CD14-positive monocyte (primary cell): ENCODE measurements at regions not wholly inside any gene's neighbourhood (a gene's known extent, or its start where the extent isn't known, plus 50 kb on each side); places are given as distances from the start of the nearest gene placed in this dataset.

Experiments
- DNase-seq, 3 donors: peaks; one replicate each; pipeline ENCODE4 v3.0.0-alpha.2; 2011 to 2022
- H2AFZ ChIP-seq: 2 replicates; pipeline ENCODE4 v1.6.0; 2012; ENCODE audit warnings: mild to moderate bottlenecking, low read depth, low read length, inconsistent platforms; ENCODE audit not compliant: insufficient read depth, poor library complexity, severe bottlenecking
- H3K27ac ChIP-seq, 2 donors: 1 replicate in 1 of 2; 2 replicates in 1 of 2; pipeline ENCODE4 v1.5.1; 2012 to 2013; ENCODE audit warnings: low read length in 2 of 2, control low read depth in 1 of 2, inconsistent platforms in 1 of 2, low read depth in 1 of 2, mild to moderate bottlenecking in 1 of 2
- H3K27me3 ChIP-seq, 2 donors: one replicate each; pipeline versions ENCODE4 v1.6.0 to v1.6.1; 2011 to 2013; ENCODE audit warnings: low read length in 2 of 2; ENCODE audit not compliant: control insufficient read depth in 2 of 2, insufficient read depth in 2 of 2
- H3K36me3 ChIP-seq, 2 donors: replicated peaks in 1 of 2; 1 replicate in 1 of 2; 2 replicates in 1 of 2; pipeline versions ENCODE4 v1.5.1 to v1.6.1; 2012 to 2013; ENCODE audit warnings: low read length in 2 of 2, control low read depth in 1 of 2, inconsistent platforms in 1 of 2, mild to moderate bottlenecking in 1 of 2; ENCODE audit not compliant: insufficient read depth in 2 of 2, control insufficient read depth in 1 of 2
- H3K4me1 ChIP-seq, 2 donors: 1 replicate in 1 of 2; 2 replicates in 1 of 2; pipeline versions ENCODE4 v1.5.1 to v1.6.1; 2012 to 2013; ENCODE audit warnings: low read length in 2 of 2, control low read depth in 1 of 2, inconsistent platforms in 1 of 2, mild to moderate bottlenecking in 1 of 2, moderate library complexity in 1 of 2; ENCODE audit not compliant: insufficient read depth in 2 of 2, control insufficient read depth in 1 of 2
- H3K4me2 ChIP-seq: replicated peaks from 2 replicates; pipeline ENCODE3; 2012; ENCODE audit warnings: low read length, moderate library complexity, mild to moderate bottlenecking; ENCODE audit not compliant: poor library complexity, severe bottlenecking; ENCODE audit errors: extremely low read depth
- H3K4me3 ChIP-seq, 3 experiments: fragments of 200-600 bp in 1 of 3; sonication (generic) in 1 of 3; replicated peaks in 1 of 3; 1 replicate in 2 of 3; 2 replicates in 1 of 3; pipeline ENCODE4 v1.5.1; 2011 to 2013; ENCODE audit warnings: low read length in 3 of 3, mild to moderate bottlenecking in 3 of 3, control low read depth in 2 of 3, low read depth in 2 of 3, inconsistent platforms in 1 of 3, moderate library complexity in 1 of 3
- H3K79me2 ChIP-seq: 2 replicates; pipeline ENCODE4 v1.6.0; 2012; ENCODE audit warnings: mild to moderate bottlenecking, control low read depth, inconsistent platforms, low read length, moderate library complexity; ENCODE audit not compliant: insufficient read depth
- H3K9ac ChIP-seq: 2 replicates; pipeline ENCODE4 v1.6.0; 2017; ENCODE audit warnings: low read length, mild to moderate bottlenecking; ENCODE audit not compliant: insufficient read depth, poor library complexity, severe bottlenecking
- H3K9me3 ChIP-seq, 2 donors: replicated peaks in 1 of 2; 1 replicate in 1 of 2; 2 replicates in 1 of 2; pipeline versions ENCODE4 v1.5.1 to v1.6.1; 2012 to 2013; ENCODE audit warnings: low read length in 2 of 2, control low read depth in 1 of 2; ENCODE audit not compliant: control insufficient read depth in 1 of 2, insufficient read depth in 1 of 2
- H4K20me1 ChIP-seq: 2 replicates; pipeline ENCODE4 v1.6.0; 2012; ENCODE audit warnings: mild to moderate bottlenecking, low read length, control low read depth, moderate library complexity; ENCODE audit not compliant: insufficient read depth
- H3K27ac Mint-ChIP-seq, 7 donors: one replicate each; pipeline ENCODE4 v1.8.0; 2020; ENCODE audit warnings: mild to moderate bottlenecking in 7 of 7, mixed read lengths in 7 of 7, moderate library complexity in 6 of 7, inconsistent platforms in 2 of 7
- H3K27me3 Mint-ChIP-seq, 3 donors: one replicate each; pipeline ENCODE4 v1.8.0; 2021 to 2022; ENCODE audit warnings: low read depth in 3 of 3, mild to moderate bottlenecking in 3 of 3, mixed read lengths in 3 of 3, moderate library complexity in 3 of 3, inconsistent platforms in 1 of 3
- H3K36me3 Mint-ChIP-seq, 2 donors: one replicate each; pipeline ENCODE4 v1.8.0; 2020; ENCODE audit warnings: mixed read lengths in 2 of 2, inconsistent platforms in 1 of 2, mild to moderate bottlenecking in 1 of 2
- H3K4me1 Mint-ChIP-seq: one replicate; pipeline ENCODE4 v1.8.0; 2020; ENCODE audit warnings: mild to moderate bottlenecking, mixed read lengths
- H3K4me3 Mint-ChIP-seq, 2 donors: one replicate each; pipeline ENCODE4 v1.8.0; 2020; ENCODE audit warnings: mild to moderate bottlenecking in 2 of 2, mixed read lengths in 2 of 2, moderate library complexity in 1 of 2
- H3K9me3 Mint-ChIP-seq, 7 donors: one replicate each; pipeline ENCODE4 v1.8.0; 2020 to 2022; ENCODE audit warnings: mixed read lengths in 7 of 7, mild to moderate bottlenecking in 6 of 7, moderate library complexity in 6 of 7, inconsistent platforms in 2 of 7
- WGBS: methylation state at CpG from one replicate; pipeline ENCODE4 v1.1.5; 2013; ENCODE audit warnings: missing lambda C conversion rate; ENCODE audit not compliant: insufficient coverage; 5-methylcytosine and 5-hydroxymethylcytosine counted together
- intact Hi-C, 2 donors: fragments of 100-400 bp; cut with micrococcal nuclease; formaldehyde crosslinking; loops; one replicate each; pipeline versions ENCODE4 v1.15.0 to v1.15.1; 2023
- TF ChIP-seq, protein P1 (sequence below): fragments of 200-600 bp; IDR thresholded peaks from one replicate; pipeline ENCODE4 v1.8.0; 2022; ENCODE audit warnings: antibody characterized with exemption, mild to moderate bottlenecking

DNA sequence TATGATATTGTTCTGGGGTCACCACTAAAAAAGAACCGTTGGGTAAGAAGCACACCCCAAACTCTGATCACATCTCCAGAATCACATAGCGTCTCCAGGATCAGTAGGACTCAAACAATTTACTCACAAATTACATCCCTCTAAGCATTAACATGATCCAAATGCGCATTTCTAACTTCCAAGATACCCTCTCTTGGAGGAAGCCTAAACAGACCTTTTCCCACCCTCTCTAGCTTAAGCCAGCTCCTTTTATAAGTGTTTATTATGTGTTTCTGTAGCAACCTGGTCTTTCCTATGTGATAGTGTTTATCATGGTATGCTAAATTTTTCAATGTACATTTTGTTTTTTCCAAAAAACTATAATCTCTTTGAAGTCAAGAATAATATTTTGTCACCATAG is 1846.5 kb downstream of the OLFM4 start:
- Histone ChIP-seq H3K4me2 (no peak overlapping the region), H3K9me3 (no peaks in the 10 kb centered on the region), H3K79me2 (no peaks in the 10 kb centered on the region), H3K27me3 (no peaks in the 10 kb centered on the region), H3K27ac (no peak overlapping the region), H2AFZ (no peak overlapping the region), H3K36me3 (no peaks in the 10 kb centered on the region), H3K4me3 (no peak overlapping the region), H3K9ac (no peak overlapping the region), H3K4me1 (no peaks in the 10 kb centered on the region), H4K20me1 (no peaks in the 10 kb centered on the region)
- Mint-ChIP-seq H3K9me3 (peaks cover 0 to 4% (median 1%) of the 10 kb centered on the region in 7 donors), H3K4me1 (no peaks in the 10 kb centered on the region), H3K27me3 (no peaks in the 10 kb centered on the region), H3K27ac (no peak overlapping the region), H3K36me3 (no peaks in the 10 kb centered on the region), H3K4me3 (no peak overlapping the region)
- no peak for DNase-seq
- intact Hi-C loops = no loop called here
- TF ChIP-seq, protein P1, sequence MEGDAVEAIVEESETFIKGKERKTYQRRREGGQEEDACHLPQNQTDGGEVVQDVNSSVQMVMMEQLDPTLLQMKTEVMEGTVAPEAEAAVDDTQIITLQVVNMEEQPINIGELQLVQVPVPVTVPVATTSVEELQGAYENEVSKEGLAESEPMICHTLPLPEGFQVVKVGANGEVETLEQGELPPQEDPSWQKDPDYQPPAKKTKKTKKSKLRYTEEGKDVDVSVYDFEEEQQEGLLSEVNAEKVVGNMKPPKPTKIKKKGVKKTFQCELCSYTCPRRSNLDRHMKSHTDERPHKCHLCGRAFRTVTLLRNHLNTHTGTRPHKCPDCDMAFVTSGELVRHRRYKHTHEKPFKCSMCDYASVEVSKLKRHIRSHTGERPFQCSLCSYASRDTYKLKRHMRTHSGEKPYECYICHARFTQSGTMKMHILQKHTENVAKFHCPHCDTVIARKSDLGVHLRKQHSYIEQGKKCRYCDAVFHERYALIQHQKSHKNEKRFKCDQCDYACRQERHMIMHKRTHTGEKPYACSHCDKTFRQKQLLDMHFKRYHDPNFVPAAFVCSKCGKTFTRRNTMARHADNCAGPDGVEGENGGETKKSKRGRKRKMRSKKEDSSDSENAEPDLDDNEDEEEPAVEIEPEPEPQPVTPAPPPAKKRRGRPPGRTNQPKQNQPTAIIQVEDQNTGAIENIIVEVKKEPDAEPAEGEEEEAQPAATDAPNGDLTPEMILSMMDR = no peak
- WGBS = 80% methylated on average over 1 of the region's 3 CpGs

DNA sequence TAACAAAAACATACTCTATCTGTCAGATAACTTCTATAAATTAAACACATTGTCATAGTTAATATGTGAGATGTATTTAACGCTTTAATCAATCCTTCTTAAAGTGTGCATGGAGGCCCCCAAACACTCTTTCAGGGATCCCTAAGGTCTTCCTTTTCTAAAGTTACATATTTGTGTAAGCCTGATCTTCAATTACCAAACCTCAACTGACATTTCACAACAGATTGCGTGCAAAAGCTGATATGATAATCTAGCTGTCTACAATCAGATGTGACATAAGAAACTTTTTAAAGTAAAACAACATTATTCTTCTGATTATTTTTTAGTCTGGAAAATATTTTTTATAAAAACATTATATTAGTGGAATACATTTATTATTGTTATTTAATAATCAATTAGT is 1850.4 kb downstream of the OLFM4 start:
- Histone ChIP-seq H3K27me3 (no peaks in the 10 kb centered on the region), H3K9me3 (no peaks in the 10 kb centered on the region), H3K27ac (no peak overlapping the region), H3K36me3 (no peaks in the 10 kb centered on the region), H3K4me2 (no peak overlapping the region), H2AFZ (no peak overlapping the region), H3K79me2 (no peaks in the 10 kb centered on the region), H3K9ac (no peak overlapping the region), H4K20me1 (no peaks in the 10 kb centered on the region), H3K4me1 (no peaks in the 10 kb centered on the region), H3K4me3 (no peak overlapping the region)
- intact Hi-C loops = no loop called here
- no peak for DNase-seq
- WGBS = no CpG with 5 or more reads among the region's 2 CpGs
- Mint-ChIP-seq H3K4me1 (no peaks in the 10 kb centered on the region), H3K9me3 (peaks cover 0 to 8% (median 2%) of the 10 kb centered on the region in 7 donors), H3K36me3 (no peaks in the 10 kb centered on the region), H3K27me3 (no peaks in the 10 kb centered on the region), H3K27ac (no peak overlapping the region), H3K4me3 (no peak overlapping the region)
- TF ChIP-seq, protein P1 = no peak
